Type B pancreatic cell (in vitro differentiated cells): ENCODE measurements at regions not wholly inside any gene's neighbourhood (a gene's known extent, or its start where the extent isn't known, plus 50 kb on each side); places are given as distances from the start of the nearest gene placed in this dataset.

Source experiments
- DNase-seq: peaks from one replicate; pipeline ENCODE4 v3.0.0; 2021; ENCODE audit warnings: mixed read lengths; ENCODE audit not compliant: unreplicated experiment; ENCODE audit errors: extremely low spot score
- H3K27ac Mint-ChIP-seq: 2 replicates; pipeline ENCODE4 v1.8.0; 2021; ENCODE audit warnings: mild to moderate bottlenecking, mixed read lengths
- H3K27me3 Mint-ChIP-seq: 2 replicates; pipeline ENCODE4 v1.8.0; 2021; ENCODE audit warnings: mixed read lengths
- H3K36me3 Mint-ChIP-seq: 2 replicates; pipeline ENCODE4 v1.8.0; 2021; ENCODE audit warnings: mixed read lengths
- H3K4me1 Mint-ChIP-seq: one replicate; pipeline ENCODE4 v1.8.0; 2021; ENCODE audit warnings: mixed read lengths; ENCODE audit not compliant: unreplicated experiment
- H3K4me3 Mint-ChIP-seq: 2 replicates; pipeline ENCODE4 v1.8.0; 2021; ENCODE audit warnings: mild to moderate bottlenecking, mixed read lengths
- H3K9me3 Mint-ChIP-seq: 2 replicates; pipeline ENCODE4 v1.8.0; 2021; ENCODE audit warnings: mixed read lengths
- CTCF ChIP-seq: fragments of 200-600 bp; sonication (generic); conservative IDR thresholded peaks from 2 replicates; pipeline ENCODE4 v1.5.0; 2021; ENCODE audit warnings: antibody characterized with exemption, mild to moderate bottlenecking

GRCh38 chr3:135516143-135516542 lies 449.4 kb upstream of the PPP2R3A start:
- Mint-ChIP-seq H3K27ac (no peak overlapping the region), H3K4me1 (no peaks in the 10 kb centered on the region), H3K4me3 (no peak overlapping the region), H3K36me3 (no peaks in the 10 kb centered on the region), H3K9me3 (peaks cover 7% of the 10 kb centered on the region), H3K27me3 (peaks cover 15% of the 10 kb centered on the region)
- no peak for DNase-seq
- peak; percentile 67 for TF ChIP-seq CTCF

GRCh38 chr3:135528413-135529015 lies 437.0 kb upstream of the PPP2R3A start:
- Mint-ChIP-seq H3K36me3 (no peaks in the 10 kb centered on the region), H3K27me3 (peaks cover 13% of the 10 kb centered on the region), H3K27ac (no peak overlapping the region), H3K9me3 (no peaks in the 10 kb centered on the region), H3K4me1 (no peaks in the 10 kb centered on the region), H3K4me3 (no peak overlapping the region)
- DNase-seq, result no peak
- TF ChIP-seq CTCF, result no peak

GRCh38 chr3:135532021-135532420 lies 433.5 kb upstream of the PPP2R3A start:
- no peak overlapping the region for H3K27ac Mint-ChIP-seq
- no peaks in the 10 kb centered on the region for H3K4me1 Mint-ChIP-seq
- no peak overlapping the region for H3K4me3 Mint-ChIP-seq
- peaks cover 13% of the 10 kb centered on the region for H3K27me3 Mint-ChIP-seq
- H3K9me3 Mint-ChIP-seq, result no peaks in the 10 kb centered on the region
- DNase-seq, result no peak
- no peak for TF ChIP-seq CTCF
- H3K36me3 Mint-ChIP-seq, result no peaks in the 10 kb centered on the region

- H3K36me3 Mint-ChIP-seq, result no peaks in the 10 kb centered on the region
- H3K27me3 Mint-ChIP-seq, result peaks cover 4% of the 10 kb centered on the region
- no peak overlapping the region for H3K4me3 Mint-ChIP-seq
- no peaks in the 10 kb centered on the region for H3K4me1 Mint-ChIP-seq
- no peak overlapping the region for H3K27ac Mint-ChIP-seq
- H3K9me3 Mint-ChIP-seq, result no peaks in the 10 kb centered on the region
- TF ChIP-seq CTCF, result no peak
- no peak for DNase-seq
Measured at GRCh38 chr3:135538123-135538522, 427.4 kb upstream of the PPP2R3A start.

GRCh38 chr3:135539351-135539750 lies 426.2 kb upstream of the PPP2R3A start:
- H3K36me3 Mint-ChIP-seq, result no peaks in the 10 kb centered on the region

More at GRCh38 chr3:135539351-135539750, 426.2 kb upstream of the PPP2R3A start:
- no peak overlapping the region for H3K4me3 Mint-ChIP-seq
- no peaks in the 10 kb centered on the region for H3K9me3 Mint-ChIP-seq
- peaks cover 7% of the 10 kb centered on the region for H3K27me3 Mint-ChIP-seq
- TF ChIP-seq CTCF, result no peak
- no peaks in the 10 kb centered on the region for H3K4me1 Mint-ChIP-seq
- no peak overlapping the region for H3K27ac Mint-ChIP-seq
- DNase-seq, result no peak
